Hepatocyte (in vitro differentiated cells): ENCODE measurements at regions not wholly inside any gene's neighbourhood (a gene's known extent, or its start where the extent isn't known, plus 50 kb on each side); places are given as distances from the start of the nearest gene placed in this dataset.

ENCODE experiments used
- EZH2 ChIP-seq: fragments of 200-600 bp; sonication (generic); IDR thresholded peaks from 2 replicates; pipeline ENCODE4 v1.6.1; 2016; ENCODE audit warnings: antibody characterized with exemption, mild to moderate bottlenecking, borderline replicate concordance
- TF ChIP-seq, protein P1 (sequence below): fragments of 200-600 bp; sonication (generic); IDR thresholded peaks from 2 replicates; pipeline ENCODE4 v1.5.1; 2016; ENCODE audit warnings: antibody characterized with exemption, mild to moderate bottlenecking; ENCODE audit not compliant: poor library complexity

DNA sequence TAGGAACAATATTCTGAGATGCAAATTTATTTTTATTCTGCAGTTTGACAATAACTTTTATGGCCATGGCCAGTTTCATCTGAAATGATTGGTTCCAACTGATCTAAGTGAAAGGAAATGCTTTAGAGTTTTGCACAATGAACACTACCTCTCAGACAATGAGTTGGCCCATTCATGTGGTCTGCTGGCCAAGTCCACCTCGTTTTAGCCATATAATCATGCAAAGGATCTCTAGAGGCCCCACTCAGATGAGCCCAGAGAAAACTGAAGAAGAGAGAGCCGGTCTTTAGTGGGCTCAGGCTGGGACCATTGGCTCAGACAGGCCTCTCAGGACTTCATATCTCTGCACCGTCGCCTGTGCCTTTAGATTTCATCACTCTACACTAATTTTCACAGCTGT, 254.7 kb downstream of the MREG start:
- TF ChIP-seq, protein P1, sequence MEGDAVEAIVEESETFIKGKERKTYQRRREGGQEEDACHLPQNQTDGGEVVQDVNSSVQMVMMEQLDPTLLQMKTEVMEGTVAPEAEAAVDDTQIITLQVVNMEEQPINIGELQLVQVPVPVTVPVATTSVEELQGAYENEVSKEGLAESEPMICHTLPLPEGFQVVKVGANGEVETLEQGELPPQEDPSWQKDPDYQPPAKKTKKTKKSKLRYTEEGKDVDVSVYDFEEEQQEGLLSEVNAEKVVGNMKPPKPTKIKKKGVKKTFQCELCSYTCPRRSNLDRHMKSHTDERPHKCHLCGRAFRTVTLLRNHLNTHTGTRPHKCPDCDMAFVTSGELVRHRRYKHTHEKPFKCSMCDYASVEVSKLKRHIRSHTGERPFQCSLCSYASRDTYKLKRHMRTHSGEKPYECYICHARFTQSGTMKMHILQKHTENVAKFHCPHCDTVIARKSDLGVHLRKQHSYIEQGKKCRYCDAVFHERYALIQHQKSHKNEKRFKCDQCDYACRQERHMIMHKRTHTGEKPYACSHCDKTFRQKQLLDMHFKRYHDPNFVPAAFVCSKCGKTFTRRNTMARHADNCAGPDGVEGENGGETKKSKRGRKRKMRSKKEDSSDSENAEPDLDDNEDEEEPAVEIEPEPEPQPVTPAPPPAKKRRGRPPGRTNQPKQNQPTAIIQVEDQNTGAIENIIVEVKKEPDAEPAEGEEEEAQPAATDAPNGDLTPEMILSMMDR: no peak
- no peak for TF ChIP-seq EZH2
